Pulmonary artery endothelial cell (primary cell): ENCODE measurements at regions not wholly inside any gene's neighbourhood (a gene's known extent, or its start where the extent isn't known, plus 50 kb on each side); places are given as distances from the start of the nearest gene placed in this dataset.

Source experiments
- DNase-seq: peaks from one replicate; pipeline ENCODE4 v3.0.0-alpha.2; 2011; ENCODE audit warnings: low read depth, low spot score

- DNase-seq: no peak
Measured at GRCh38 chr5:2453781-2454180, 297.7 kb downstream of the IRX2 start.

DNA sequence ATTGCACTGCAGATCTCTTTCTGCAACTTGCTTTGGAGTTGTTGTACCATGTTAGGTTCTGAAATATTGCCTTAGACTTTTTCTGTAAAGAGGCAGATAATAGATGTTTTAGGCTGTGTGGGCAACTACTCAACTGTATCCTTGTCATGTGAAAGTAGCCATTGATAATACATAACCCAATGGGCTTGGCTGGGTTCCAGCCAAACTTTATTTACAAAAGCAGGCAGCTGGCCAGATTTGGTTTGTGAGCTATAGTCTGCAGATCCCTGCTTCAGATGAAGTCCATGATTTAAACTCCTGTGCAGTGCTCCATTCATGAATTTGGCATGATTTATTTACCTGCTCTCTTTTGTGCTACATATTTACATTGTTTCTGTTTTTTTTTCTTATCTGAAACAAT lies 300.4 kb downstream of the IRX2 start:
- DNase-seq: no peak

DNA sequence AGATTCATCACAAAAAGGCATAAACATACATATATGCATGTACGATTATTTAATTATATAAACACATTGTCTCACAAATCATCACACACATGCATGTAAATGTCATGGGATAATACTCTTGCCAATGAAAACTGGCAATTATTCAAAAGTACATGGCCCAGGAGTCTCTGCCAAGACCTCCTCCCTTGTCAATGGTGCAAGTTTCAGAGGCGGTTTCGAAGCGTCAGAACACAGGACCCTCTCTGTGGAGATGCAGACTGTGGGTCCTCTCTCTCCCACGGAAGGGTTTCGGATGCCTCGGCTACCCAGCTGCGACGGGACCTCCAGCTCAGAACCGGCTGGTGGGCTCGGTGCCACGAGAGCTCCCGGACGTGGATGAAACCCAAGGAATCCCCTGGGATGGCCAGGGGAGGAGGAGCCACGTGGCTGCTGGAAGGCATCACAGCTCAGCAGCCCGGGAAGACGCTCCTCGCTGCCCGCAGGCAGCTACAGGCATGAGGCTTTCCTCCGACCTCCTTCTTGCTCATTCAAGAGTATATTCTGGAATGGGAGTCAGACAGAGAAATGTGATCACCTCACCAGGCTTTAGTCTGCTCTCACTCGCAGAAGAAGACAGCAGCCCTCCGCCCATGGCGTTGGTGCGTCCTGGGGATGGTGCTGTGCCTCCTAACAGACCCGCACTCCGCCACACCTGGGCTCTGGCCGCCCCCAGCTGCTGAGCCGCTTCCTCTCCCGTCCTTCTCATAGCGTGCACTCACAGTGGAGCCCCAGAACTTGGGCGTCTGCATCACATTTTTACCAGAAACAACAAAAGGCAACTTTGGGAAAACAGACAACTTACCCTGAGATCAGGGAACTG lies 308.8 kb downstream of the IRX2 start:
- DNase-seq: no peak

DNA sequence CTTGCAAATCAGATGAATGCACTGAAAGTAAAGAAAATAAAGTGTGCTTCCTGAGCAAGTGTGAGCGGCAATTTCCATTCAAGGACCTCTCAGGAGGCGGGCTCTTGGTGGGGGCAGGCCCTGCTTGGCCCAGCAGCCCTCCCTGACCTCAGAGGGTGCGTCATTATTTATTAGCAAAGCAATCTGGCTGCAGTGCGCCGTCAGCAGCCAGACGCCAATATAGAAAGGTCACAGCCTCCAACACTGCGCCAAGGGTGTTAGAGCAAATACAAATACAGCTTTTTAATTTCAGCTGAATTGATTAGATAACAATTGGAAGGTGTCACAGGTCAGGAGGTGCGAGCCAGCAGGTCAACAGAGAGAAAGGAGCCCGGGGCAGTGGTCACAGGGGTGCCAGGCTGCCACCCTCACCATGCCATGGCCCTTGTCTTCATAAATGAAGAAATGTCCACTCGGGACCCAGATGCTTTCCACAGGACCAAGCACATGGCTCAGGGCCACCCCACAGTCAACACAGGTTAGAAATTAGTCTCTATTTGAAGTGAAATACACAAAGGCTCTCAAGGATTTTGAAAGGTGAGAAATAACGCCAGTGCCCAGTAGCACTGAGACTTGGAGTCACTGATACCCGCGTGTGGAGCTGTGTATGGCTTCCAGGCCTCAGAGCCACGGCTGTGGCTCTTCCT lies 309.8 kb downstream of the IRX2 start:
- DNase-seq: no peak

- DNase-seq: no peak
Measured at GRCh38 chr5:2439608-2440007, 311.9 kb downstream of the IRX2 start.

DNA sequence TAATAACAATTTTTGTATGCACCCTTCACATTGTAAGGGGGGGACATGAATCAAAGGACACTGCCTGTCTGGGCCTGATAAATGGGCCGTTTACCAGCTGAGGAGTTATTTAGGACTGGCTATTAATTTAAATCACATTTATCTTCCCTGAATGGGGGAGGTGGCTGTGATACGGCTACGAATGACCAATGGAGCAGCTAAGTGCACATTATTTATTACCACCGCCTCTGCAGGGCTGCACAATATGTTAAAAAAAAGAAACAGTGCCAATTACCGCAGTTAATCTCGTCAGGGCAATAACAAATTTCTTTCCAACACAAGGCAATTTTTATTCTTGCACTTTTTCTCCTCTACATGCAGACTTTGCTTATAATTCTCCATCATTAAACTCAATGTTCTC lies 318.4 kb downstream of the IRX2 start:
- DNase-seq: no peak

DNA sequence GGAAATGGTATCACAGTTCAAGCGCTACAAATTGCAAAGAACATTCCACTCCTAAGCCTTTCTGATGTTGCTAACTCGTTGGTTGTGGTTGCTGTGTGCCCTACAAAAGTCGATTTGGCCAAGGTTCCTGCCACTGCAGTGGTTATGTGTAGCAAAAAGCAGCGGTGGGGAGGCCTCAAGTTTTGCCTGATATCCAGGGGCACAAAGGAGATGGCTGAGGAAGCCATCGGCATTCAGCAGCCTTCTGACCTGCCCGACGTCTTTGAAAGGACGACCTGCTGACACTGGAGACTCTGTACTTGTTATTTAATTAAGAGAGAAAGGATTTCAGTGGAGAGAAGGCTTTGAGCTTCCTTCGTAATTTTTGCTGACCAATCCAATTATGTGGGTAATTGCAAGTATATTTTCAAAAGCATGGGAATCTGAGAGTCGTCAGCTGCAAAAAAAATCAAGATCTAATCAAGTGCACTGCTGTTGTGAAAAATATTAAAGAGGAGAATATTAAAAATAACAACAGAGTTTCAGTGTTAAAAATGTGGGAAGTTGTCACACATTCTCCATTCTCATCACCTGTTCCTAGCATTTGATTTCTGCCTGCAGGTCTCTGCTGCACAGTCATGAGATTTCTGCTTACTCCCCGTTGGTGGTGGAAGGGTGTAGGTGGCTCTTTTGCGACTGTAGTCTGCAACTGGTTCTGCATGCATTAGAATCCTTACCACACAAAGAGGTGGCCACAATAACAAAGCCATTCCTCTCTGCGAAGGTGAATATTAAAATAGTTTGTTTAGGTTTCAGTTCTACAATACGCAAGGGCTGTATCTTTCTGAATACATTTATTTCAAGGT lies 319.2 kb downstream of the IRX2 start:
- DNase-seq: no peak

GRCh38 chr5:2430606-2431005 lies 320.9 kb downstream of the IRX2 start:
- DNase-seq: no peak

DNA sequence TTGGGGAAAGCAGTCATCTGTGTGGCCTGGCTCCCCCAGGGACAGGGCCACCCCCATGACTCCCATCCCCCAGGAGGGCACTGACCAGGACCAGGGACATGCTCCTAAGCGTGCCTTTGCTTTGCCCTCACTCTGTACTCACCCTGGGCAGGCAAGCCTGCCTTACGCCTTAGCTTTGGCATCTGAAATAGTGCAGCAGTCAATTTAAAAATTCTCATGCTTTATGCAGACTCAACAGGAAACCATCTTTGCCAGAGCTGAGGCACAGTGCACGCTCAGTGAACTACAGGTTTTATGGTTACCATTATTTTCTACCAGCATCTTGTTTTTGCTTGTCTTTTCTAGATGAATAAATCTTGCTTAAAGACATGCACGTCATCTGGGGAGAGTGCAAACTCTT lies 323.5 kb downstream of the IRX2 start:
- no peak for DNase-seq

DNA sequence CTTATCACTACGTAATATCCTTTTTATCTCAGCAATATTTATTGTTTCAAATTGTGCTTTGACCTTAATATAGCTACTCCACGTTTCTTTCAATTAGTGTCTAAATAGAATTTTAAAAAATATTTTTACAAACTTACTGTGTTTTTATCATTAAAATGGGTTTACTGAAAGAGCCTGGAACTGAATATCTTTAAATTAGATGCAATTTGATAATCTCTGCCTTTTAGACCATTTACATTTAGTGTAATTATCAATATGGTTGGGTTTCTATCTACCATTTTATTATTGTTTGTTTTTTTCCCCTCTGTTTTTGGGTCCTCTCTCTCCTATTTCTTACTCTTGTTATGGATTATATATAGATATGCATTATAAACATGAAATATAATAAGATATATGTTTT lies 327.8 kb downstream of the IRX2 start:
- DNase-seq: no peak

- DNase-seq: no peak
Measured at GRCh38 chr5:2417301-2417700, 334.2 kb downstream of the IRX2 start.

- no peak for DNase-seq
Measured at GRCh38 chr5:2415678-2416077, 335.8 kb downstream of the IRX2 start.

GRCh38 chr5:2410451-2410850 lies 341.0 kb downstream of the IRX2 start:
- DNase-seq: no peak

DNA sequence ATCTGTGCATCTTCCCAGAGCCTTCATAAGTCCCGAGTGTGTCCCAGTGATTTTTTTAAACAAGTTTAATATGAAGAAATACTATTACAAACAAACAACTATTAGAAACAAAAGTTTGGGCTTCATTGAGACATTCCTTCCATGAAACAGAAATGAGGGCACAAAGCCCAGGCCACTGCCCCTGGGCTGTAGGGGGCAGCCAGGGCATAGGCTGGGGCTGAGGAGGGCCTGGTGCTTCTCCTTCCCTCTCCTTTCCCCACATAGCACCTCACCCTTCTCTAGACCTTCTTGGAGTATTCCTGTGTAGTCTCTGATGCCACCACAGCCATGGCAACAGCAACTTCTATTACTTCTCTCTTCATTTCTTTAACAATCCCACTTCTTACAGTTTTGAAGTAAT lies 348.2 kb downstream of the IRX2 start:
- no peak for DNase-seq

DNA sequence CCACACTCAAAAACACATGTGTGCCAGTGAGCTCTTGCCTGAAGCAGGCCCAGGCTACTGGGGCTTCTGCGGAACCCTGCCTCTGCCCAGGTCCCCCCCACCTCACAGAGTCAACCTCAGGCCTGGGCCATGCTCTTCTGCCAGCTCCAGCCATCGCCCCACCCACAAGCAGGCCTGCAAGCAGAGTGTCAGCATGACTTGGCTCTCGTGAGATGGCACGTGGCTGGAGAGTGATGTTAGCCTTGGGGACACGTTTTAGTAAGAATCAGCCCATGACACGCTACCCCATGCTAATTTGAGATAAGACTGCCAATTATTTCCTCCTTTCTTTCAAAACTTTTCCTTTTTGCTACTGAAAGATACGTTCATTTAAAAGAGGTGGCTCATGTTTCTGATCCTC lies 351.7 kb downstream of the IRX2 start:
- DNase-seq: no peak

DNA sequence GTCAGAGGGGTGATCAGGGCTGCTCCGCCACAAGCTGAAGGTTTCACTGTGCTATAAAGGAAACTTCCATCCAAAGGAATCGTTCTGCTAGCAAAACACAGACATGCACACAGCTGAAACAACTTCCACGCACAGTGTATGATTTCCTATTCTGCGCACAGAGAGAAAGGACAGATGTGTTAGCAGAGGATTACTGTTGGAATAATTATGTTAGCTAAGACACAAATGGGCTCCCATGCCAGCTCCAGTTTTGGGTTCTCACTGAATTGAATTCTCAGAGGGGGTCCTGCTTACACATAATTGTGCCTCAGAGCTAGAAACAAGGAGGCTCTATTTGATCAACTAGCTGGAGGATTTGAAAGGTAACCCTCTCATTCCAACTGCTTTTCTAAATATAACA lies 352.4 kb downstream of the IRX2 start:
- no peak for DNase-seq

GRCh38 chr5:2393556-2393955 lies 357.9 kb downstream of the IRX2 start:
- no peak for DNase-seq

DNA sequence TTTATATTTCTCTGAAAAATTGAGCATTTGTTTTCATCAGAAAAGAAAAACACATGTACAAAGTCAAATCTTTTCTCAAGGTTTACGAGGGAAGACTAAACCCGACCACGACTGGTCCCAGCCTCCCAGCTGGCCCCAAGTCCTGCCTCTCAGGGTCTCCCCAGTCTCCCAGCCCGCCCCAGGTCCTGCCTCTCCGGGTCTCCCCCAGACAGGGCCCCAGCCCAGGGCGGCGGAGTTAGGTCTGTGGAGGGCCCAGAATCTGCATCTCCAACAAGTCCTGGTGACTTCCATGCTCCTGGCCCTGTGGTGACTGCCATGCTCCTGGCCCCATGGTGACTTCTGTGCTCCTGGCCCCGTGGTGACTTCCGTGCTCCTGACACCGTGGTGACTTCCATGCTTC lies 359.9 kb downstream of the IRX2 start:
- DNase-seq: no peak

- DNase-seq: no peak
Measured at GRCh38 chr5:2391021-2391420, 360.5 kb downstream of the IRX2 start.

GRCh38 chr5:2388571-2388970 lies 362.9 kb downstream of the IRX2 start:
- DNase-seq: no peak

DNA sequence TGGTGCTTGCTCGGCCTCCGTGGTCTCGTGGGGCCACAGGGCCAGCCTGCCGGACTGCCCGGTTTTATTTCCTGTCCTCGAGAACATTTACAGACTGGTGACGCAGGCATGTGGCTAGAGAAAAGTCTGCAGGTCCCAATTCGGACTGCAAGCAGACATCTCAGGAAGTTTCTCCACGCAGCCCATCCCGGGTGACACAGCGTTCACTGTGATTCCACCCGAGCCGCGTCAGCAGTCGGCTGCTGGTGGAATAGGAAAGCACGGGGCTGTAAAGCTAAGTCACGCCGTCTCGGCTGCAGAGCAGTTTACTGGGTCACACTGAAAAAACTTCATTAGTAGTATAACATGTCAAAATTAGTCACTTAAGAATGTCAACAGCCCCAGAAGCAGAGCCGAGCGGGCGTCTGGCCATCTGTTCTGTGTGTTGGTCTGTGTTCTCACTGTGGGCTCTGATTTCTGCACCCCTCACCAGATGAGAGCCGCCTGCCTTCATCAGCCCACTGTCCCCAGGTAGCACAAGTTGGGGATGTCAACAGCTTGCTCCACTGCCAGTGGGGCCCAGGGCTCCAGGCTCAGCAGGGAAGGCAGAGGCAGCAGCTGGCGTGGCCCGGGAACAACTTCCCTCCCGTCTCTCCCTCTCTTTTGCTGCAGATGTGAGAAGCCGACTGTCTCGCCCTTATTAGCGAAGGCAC lies 363.7 kb downstream of the IRX2 start:
- DNase-seq: no peak

DNA sequence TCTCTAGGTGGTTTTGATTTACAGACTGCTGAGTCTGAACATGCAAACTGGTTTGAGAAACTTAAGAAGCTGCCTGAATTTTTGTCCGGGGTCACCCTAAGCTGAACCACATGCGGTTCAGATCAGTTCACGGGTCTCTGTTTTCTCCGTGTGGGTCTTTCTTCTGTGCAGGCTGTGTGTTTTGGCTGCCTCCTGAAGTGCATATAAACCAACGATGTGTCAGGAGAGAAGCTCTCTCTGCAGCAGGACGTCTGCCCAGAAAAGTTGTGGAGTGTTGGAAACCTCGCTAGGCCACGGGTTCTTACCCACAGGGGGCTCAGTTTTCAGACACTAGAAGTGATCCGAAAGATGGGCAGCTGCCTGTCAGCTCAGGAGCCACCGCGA lies 364.2 kb downstream of the IRX2 start:
- no peak for DNase-seq
